K562 (cell line): ENCODE measurements at regions not wholly inside any gene's neighbourhood (a gene's known extent, or its start where the extent isn't known, plus 50 kb on each side); places are given as distances from the start of the nearest gene placed in this dataset.

ENCODE experiments used
- ATAC-seq: fragments of 200-7000 bp; cut with Tn5 transposase; 3 replicates; pipeline ENCODE4 v1.9.1; 2020; ENCODE audit warnings: moderate library complexity
- BruUV-seq: library from RNA; stranded (reverse); fragments of 400-500 nt; replicated peaks from 2 replicates; lab custom pipeline; 2021; lab: Mats Ljungman, UMichigan
- CTCF ChIA-PET: fragments of 300-600 bp; formaldehyde crosslinking; extraction: SDS; loops from one replicate; lab custom pipeline; 2021; ENCODE audit warnings: low intra/inter-chr PET ratio; lab: Yijun Ruan, JAX
- POLR2A ChIA-PET: fragments of 300-600, 350-650 bp; sonication (Branson Sonifier 250); formaldehyde crosslinking; extraction: SDS; loops from one replicate; lab custom pipeline; 2021; ENCODE audit warnings: antibody characterized with exemption, inconsistent platforms; lab: Yijun Ruan, JAX
- DNase-seq, 4 experiments: peaks; one replicate each; pipeline versions ENCODE4 v3.0.0 to v3.0.0-alpha.2; 2011 to 2018; ENCODE audit warnings: low spot score in 3 of 4, mixed read lengths in 3 of 4; ENCODE audit errors: extremely low read depth in 1 of 4
- FAIRE-seq: peaks from 2 replicates; lab custom pipeline; 2011; peaks lifted over from hg19 to GRCh38; lab: Jason Lieb, UNC
- H2AFZ ChIP-seq: 2 replicates; pipeline ENCODE4 v1.6.0; 2011; ENCODE audit warnings: low read depth, low read length, control low read depth, inconsistent platforms
- H3K27ac ChIP-seq: fragments of 200-600 bp; 3 replicates; pipeline ENCODE4 v1.8.0; 2011; ENCODE audit warnings: low read depth, mild to moderate bottlenecking, control low read depth, inconsistent platforms, low read length, moderate library complexity, mixed read lengths; ENCODE audit errors: extremely low read depth
- H3K27me3 ChIP-seq, 2 experiments: fragments of 300-600 bp in 1 of 2; 2 replicates in 1 of 2; 3 replicates in 1 of 2; pipeline versions ENCODE4 v1.6.0 to v1.8.0; 2011; ENCODE audit warnings: inconsistent platforms in 2 of 2, low read length in 2 of 2, mild to moderate bottlenecking in 1 of 2, mixed read lengths in 1 of 2, moderate library complexity in 1 of 2; ENCODE audit not compliant: control insufficient read depth in 2 of 2, insufficient read depth in 2 of 2
- H3K36me3 ChIP-seq: fragments of 300-600 bp; 3 replicates; pipeline ENCODE4 v1.8.0; 2011; ENCODE audit warnings: mild to moderate bottlenecking, low read length, inconsistent platforms; ENCODE audit not compliant: control insufficient read depth, insufficient read depth
- H3K4me1 ChIP-seq, 2 experiments: fragments of 200-600 bp in 1 of 2; replicated peaks in 1 of 2; 2 replicates in 1 of 2; 3 replicates in 1 of 2; pipeline versions ENCODE4 v1.5.1 to v1.8.0; 2011; ENCODE audit warnings: inconsistent platforms in 2 of 2, low read length in 2 of 2, mild to moderate bottlenecking in 1 of 2, mixed read lengths in 1 of 2, moderate library complexity in 1 of 2; ENCODE audit not compliant: control insufficient read depth in 2 of 2, insufficient read depth in 2 of 2
- H3K4me2 ChIP-seq: 2 replicates; pipeline ENCODE4 v1.6.1; 2011; ENCODE audit warnings: low read length, control low read depth, inconsistent platforms, mixed read lengths; ENCODE audit not compliant: insufficient read depth
- H3K4me3 ChIP-seq: fragments of 200-600 bp; sonication (generic), shearing (Covaris generic); 2 replicates; pipeline ENCODE4 v1.5.1; 2016; ENCODE audit warnings: control low read depth, inconsistent platforms
- H3K79me2 ChIP-seq: fragments of 200-600 bp; 3 replicates; pipeline ENCODE4 v1.8.0; 2011; ENCODE audit warnings: low read length, inconsistent platforms; ENCODE audit not compliant: control insufficient read depth, insufficient read depth
- H3K9ac ChIP-seq, 2 experiments: 2 replicates each; pipeline versions ENCODE4 v1.6.0 to v1.6.1; 2011; ENCODE audit warnings: low read depth in 2 of 2, low read length in 2 of 2, control low read depth in 1 of 2, inconsistent platforms in 1 of 2, mild to moderate bottlenecking in 1 of 2, mixed read lengths in 1 of 2; ENCODE audit not compliant: insufficient read depth in 1 of 2
- H3K9me1 ChIP-seq: one replicate; pipeline ENCODE4 v1.6.0; 2011; ENCODE audit warnings: inconsistent platforms, mild to moderate bottlenecking, low read length, moderate library complexity; ENCODE audit not compliant: control insufficient read depth, insufficient read depth
- H3K9me3 ChIP-seq: replicated peaks from 2 replicates; pipeline ENCODE4 v1.5.1; 2011; ENCODE audit warnings: low read depth, low read length, inconsistent platforms; ENCODE audit not compliant: control insufficient read depth, insufficient read depth
- H4K20me1 ChIP-seq: replicated peaks from 2 replicates; pipeline ENCODE4 v1.6.1; 2011; ENCODE audit warnings: low read length, inconsistent platforms, mixed read lengths; ENCODE audit not compliant: control insufficient read depth, insufficient read depth
- MEIS2 ChIP-seq: fragments of 450-650 bp; IDR thresholded peaks from 2 replicates; pipeline ENCODE4 v1.6.1; 2014; ENCODE audit warnings: mild to moderate bottlenecking; ENCODE audit not compliant: partially characterized antibody
- MTF1 ChIP-seq: fragments of 250-450 bp; sonication (Bioruptor Pico); IDR thresholded peaks from 2 replicates; pipeline ENCODE4 v1.9.0; 2021; ENCODE audit warnings: moderate library complexity, mild to moderate bottlenecking, inconsistent platforms, borderline replicate concordance
- PBX2 ChIP-seq, 2 experiments: IDR thresholded peaks in 1 of 2; conservative IDR thresholded peaks in 1 of 2; 2 replicates each; pipeline ENCODE4 v1.6.1; 2016; ENCODE audit warnings: low read depth in 2 of 2, mild to moderate bottlenecking in 1 of 2, missing compliant biosample characterization in 1 of 2, missing genetic modification characterization in 1 of 2, moderate library complexity in 1 of 2
- WGBS: fragments of 100-300 bp; shearing (Covaris generic); methylation state at CpG from one replicate; pipeline ENCODE4 v1.1.6; 2016; ENCODE audit warnings: low coverage, mixed read lengths; ENCODE audit not compliant: insufficient coverage; ENCODE audit errors: missing lambda C conversion rate; 5-methylcytosine and 5-hydroxymethylcytosine counted together
- in situ Hi-C: fragments of 300-500 bp; cut with MboI; formaldehyde crosslinking; loops from 4 replicates; pipeline ENCODE4 v1.15.0; 2018; ENCODE audit warnings: inconsistent platforms, mixed read lengths
- intact Hi-C: fragments of 100-400 bp; cut with micrococcal nuclease; formaldehyde crosslinking; loops from 2 replicates; pipeline ENCODE4 v1.14.2; 2022
- TF ChIP-seq, protein P1 (sequence below): fragments of 450-650 bp; IDR thresholded peaks from 2 replicates; pipeline ENCODE4 v1.6.1; 2016

DNA sequence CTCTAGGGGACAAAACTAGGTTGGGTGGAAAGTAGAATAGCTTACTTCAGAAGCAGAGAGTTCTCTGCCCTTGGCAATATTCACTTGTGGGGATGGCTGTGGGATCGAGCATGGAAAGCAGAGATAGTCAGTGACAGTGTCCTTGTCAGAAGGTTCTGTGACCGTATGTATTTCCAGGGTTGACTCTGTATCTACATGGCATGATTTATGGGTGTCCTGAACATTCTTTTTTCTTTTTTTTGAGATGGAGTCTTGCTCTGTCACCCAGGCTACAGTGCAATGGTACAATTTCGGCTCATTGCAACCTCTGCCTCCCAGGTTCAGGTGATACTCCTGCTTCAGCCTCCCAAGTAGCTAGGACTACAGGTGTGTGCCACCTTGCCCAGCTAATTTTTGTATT lies 77.4 kb upstream of the LHFPL2 start:
- Histone ChIP-seq H3K36me3 (no peaks in the 10 kb centered on the region), H3K9ac (no peak overlapping the region), H3K27me3 (no peaks in the 10 kb centered on the region), H3K79me2 (no peaks in the 10 kb centered on the region)
- no TSS peak for BruUV-seq
- intact Hi-C loops: no loop called here
- WGBS: 23% methylated on average over 3 of the region's 3 CpGs
- no peak for FAIRE-seq
- TF ChIP-seq MEIS2: peak; percentile 69
- TF ChIP-seq, protein P1, sequence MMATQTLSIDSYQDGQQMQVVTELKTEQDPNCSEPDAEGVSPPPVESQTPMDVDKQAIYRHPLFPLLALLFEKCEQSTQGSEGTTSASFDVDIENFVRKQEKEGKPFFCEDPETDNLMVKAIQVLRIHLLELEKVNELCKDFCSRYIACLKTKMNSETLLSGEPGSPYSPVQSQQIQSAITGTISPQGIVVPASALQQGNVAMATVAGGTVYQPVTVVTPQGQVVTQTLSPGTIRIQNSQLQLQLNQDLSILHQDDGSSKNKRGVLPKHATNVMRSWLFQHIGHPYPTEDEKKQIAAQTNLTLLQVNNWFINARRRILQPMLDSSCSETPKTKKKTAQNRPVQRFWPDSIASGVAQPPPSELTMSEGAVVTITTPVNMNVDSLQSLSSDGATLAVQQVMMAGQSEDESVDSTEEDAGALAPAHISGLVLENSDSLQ: peak; percentile 57
- TF ChIP-seq MTF1 (CRISPR knock-in tag): no peak
- no peak for TF ChIP-seq PBX2 (CRISPR knock-in tag; IDR thresholded peaks at IDR 0.05; ENCODE audit: low read depth)
- peak; percentile 49; the same call in 1 of the 2 replicates for TF ChIP-seq PBX2 (tag; conservative IDR thresholded peaks at IDR 0.05; ENCODE audit: low read depth)
- TF ChIP-seq, all 486 proteins: peak for 3
- peaks cover 0 to 5% of the 10 kb centered on the region in 2 experiments; a peak in 2 of 5 replicates for H3K4me1 ChIP-seq
- no peak for DNase-seq
- POLR2A ChIA-PET: interaction anchor here (0.6 to 1.1 kb wide), 2 partner anchors 12 to 210 kb away, joined by 3 read pairs; no protein-coding TSS in a partner anchor
- no peak overlapping the region for H2AFZ ChIP-seq
- CTCF ChIA-PET: no interaction called here
- H3K27ac ChIP-seq: no peak overlapping the region
- no peak for ATAC-seq
- no peaks in the 10 kb centered on the region for H3K9me3 ChIP-seq
- in situ Hi-C loops: no loop called here
- no peak overlapping the region for H3K4me2 ChIP-seq
- H4K20me1 ChIP-seq: no peaks in the 10 kb centered on the region
- no peak overlapping the region for H3K4me3 ChIP-seq
- no peaks in the 10 kb centered on the region for H3K9me1 ChIP-seq
